Fibroblast of lung (primary cell): ENCODE measurements at regions not wholly inside any gene's neighbourhood (a gene's known extent, or its start where the extent isn't known, plus 50 kb on each side); places are given as distances from the start of the nearest gene placed in this dataset.

Experiments used
- DNase-seq, 2 donors: peaks; one replicate each; pipeline versions ENCODE4 v3.0.0 to v3.0.0-alpha.2; 2010; ENCODE audit warnings: low read depth in 2 of 2
- H2AFZ ChIP-seq: 2 replicates; pipeline ENCODE4 v1.5.1; 2012; ENCODE audit warnings: low read length, control low read depth, inconsistent platforms
- H3K27ac ChIP-seq: 2 replicates; pipeline ENCODE4 v1.5.1; 2011; ENCODE audit warnings: low read length, control low read depth; ENCODE audit not compliant: insufficient read depth
- H3K27me3 ChIP-seq: 2 replicates; pipeline ENCODE4 v1.5.1; 2011; ENCODE audit warnings: mild to moderate bottlenecking, low read length; ENCODE audit not compliant: control insufficient read depth, insufficient read depth
- H3K36me3 ChIP-seq: 2 replicates; pipeline ENCODE4 v1.5.1; 2011; ENCODE audit warnings: low read length; ENCODE audit not compliant: control insufficient read depth, insufficient read depth
- H3K4me1 ChIP-seq: 2 replicates; pipeline ENCODE4 v1.5.1; 2011; ENCODE audit warnings: low read length; ENCODE audit not compliant: control insufficient read depth, insufficient read depth; ENCODE audit errors: extremely low read depth
- H3K4me2 ChIP-seq: 2 replicates; pipeline ENCODE4 v1.5.1; 2011; ENCODE audit warnings: low read length, control low read depth; ENCODE audit not compliant: insufficient read depth; ENCODE audit errors: extremely low read depth
- H3K4me3 ChIP-seq, 4 experiments: fragments of 200-600 bp in 1 of 4; sonication (generic) in 1 of 4; replicated peaks in 1 of 4; 2 replicates each; pipeline ENCODE4 v1.5.1; 2011 to 2016; ENCODE audit warnings: low read length in 4 of 4, low read depth in 3 of 4, mild to moderate bottlenecking in 3 of 4, control low read depth in 2 of 4, inconsistent platforms in 1 of 4, mixed read lengths in 1 of 4; ENCODE audit not compliant: insufficient read depth in 1 of 4; ENCODE audit errors: control extremely low read depth in 1 of 4
- H3K79me2 ChIP-seq: 2 replicates; pipeline ENCODE4 v1.5.1; 2012; ENCODE audit warnings: mild to moderate bottlenecking, low read length, inconsistent platforms; ENCODE audit not compliant: control insufficient read depth, insufficient read depth
- H3K9ac ChIP-seq: 2 replicates; pipeline ENCODE4 v1.5.1; 2011; ENCODE audit warnings: mild to moderate bottlenecking, low read length, control low read depth; ENCODE audit not compliant: insufficient read depth
- H3K9me3 ChIP-seq: 2 replicates; pipeline ENCODE4 v1.5.1; 2012; ENCODE audit warnings: low read depth, low read length; ENCODE audit not compliant: control insufficient read depth, insufficient read depth
- H4K20me1 ChIP-seq: 2 replicates; pipeline ENCODE4 v1.5.1; 2011; ENCODE audit warnings: low read length; ENCODE audit not compliant: control insufficient read depth, insufficient read depth; ENCODE audit errors: extremely low read depth
- EZH2 ChIP-seq: IDR thresholded peaks from 2 replicates; pipeline ENCODE4 v1.5.1; 2012; ENCODE audit warnings: low read length, control low read depth, mild to moderate bottlenecking; ENCODE audit errors: missing control alignments
- TF ChIP-seq, protein P1 (sequence below), 2 donors: IDR thresholded peaks in 1 of 2; conservative IDR thresholded peaks in 1 of 2; 1 replicate in 1 of 2; 2 replicates in 1 of 2; pipeline ENCODE4 v1.5.1; 2011 to 2012; ENCODE audit warnings: low read length in 2 of 2, control low read depth in 1 of 2, inconsistent platforms in 1 of 2, low read depth in 1 of 2, mild to moderate bottlenecking in 1 of 2

DNA sequence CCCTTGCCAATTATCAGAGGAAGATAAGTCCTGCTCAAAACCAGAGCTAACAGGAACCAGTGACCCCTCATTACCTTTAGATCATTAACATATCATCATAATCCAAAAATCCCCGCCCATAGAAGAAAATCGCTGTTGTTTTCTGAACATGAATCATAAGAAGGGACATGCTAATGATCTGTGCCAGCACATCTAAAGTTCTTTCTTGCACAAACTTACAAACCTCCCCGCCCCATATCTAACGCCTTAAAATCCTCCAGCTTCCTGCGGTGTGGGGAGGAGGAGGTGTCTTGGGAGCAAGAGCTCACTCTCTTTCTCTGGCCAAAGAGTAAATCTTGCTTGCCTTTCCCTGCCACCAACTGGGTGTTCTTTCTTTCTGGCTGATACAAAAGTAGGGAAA is 78.3 kb downstream of the IRX3 start:
- H3K9ac ChIP-seq, result no peak overlapping the region
- no peak for DNase-seq

GRCh38 chr16:54207837-54208236 is 78.8 kb downstream of the IRX3 start:
- DNase-seq, result no peak
- Histone ChIP-seq H3K9ac (no peak overlapping the region), H2AFZ (no peak overlapping the region), H3K27me3 (no peaks in the 10 kb centered on the region), H3K4me3 (no peak overlapping the region), H3K36me3 (no peaks in the 10 kb centered on the region), H3K4me2 (no peak overlapping the region), H3K4me1 (no peaks in the 10 kb centered on the region), H4K20me1 (no peaks in the 10 kb centered on the region), H3K27ac (no peak overlapping the region), H3K9me3 (no peaks in the 10 kb centered on the region), H3K79me2 (no peaks in the 10 kb centered on the region)
- TF ChIP-seq EZH2, result no peak
- TF ChIP-seq, protein P1, sequence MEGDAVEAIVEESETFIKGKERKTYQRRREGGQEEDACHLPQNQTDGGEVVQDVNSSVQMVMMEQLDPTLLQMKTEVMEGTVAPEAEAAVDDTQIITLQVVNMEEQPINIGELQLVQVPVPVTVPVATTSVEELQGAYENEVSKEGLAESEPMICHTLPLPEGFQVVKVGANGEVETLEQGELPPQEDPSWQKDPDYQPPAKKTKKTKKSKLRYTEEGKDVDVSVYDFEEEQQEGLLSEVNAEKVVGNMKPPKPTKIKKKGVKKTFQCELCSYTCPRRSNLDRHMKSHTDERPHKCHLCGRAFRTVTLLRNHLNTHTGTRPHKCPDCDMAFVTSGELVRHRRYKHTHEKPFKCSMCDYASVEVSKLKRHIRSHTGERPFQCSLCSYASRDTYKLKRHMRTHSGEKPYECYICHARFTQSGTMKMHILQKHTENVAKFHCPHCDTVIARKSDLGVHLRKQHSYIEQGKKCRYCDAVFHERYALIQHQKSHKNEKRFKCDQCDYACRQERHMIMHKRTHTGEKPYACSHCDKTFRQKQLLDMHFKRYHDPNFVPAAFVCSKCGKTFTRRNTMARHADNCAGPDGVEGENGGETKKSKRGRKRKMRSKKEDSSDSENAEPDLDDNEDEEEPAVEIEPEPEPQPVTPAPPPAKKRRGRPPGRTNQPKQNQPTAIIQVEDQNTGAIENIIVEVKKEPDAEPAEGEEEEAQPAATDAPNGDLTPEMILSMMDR (conservative IDR thresholded peaks at IDR 0.05 in 1 of 2, IDR thresholded peaks at IDR 0.05 in 1 of 2; ENCODE audit: low read depth in 1 of 2, low read length in 2 of 2), result no peak

More for the DNA sequence above, 78.3 kb downstream of the IRX3 start:
- Histone ChIP-seq H2AFZ (no peak overlapping the region), H3K4me1 (no peaks in the 10 kb centered on the region), H3K27ac (no peak overlapping the region), H4K20me1 (no peaks in the 10 kb centered on the region), H3K4me2 (no peak overlapping the region), H3K4me3 (no peak overlapping the region), H3K79me2 (no peaks in the 10 kb centered on the region), H3K9me3 (no peaks in the 10 kb centered on the region), H3K27me3 (no peaks in the 10 kb centered on the region), H3K36me3 (no peaks in the 10 kb centered on the region)
- TF ChIP-seq, protein P1 (conservative IDR thresholded peaks at IDR 0.05 in 1 of 2, IDR thresholded peaks at IDR 0.05 in 1 of 2; ENCODE audit: low read depth in 1 of 2, low read length in 2 of 2), result no peak
- TF ChIP-seq EZH2, result no peak

DNA sequence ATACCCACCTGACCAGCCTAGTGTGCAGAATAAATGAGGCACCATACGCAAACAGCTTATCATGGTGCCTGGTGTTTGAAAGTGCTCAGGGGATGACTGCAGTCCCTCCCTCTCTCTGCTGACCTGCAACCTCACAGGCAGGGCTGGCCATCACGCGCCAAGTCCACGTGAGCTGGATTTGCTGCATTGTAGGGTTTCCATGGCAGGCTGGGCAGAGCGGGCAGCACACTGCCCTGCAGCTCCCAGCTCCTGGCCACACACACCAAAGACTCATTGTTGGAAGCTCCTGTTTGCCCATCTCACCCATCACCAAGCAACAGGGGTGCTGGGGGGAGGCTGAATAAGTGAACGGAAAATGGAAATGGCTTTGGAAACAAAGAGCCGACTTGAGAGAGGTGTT is 81.8 kb downstream of the IRX3 start:
- TF ChIP-seq EZH2, result no peak
- TF ChIP-seq, protein P1 (conservative IDR thresholded peaks at IDR 0.05 in 1 of 2, IDR thresholded peaks at IDR 0.05 in 1 of 2; ENCODE audit: low read depth in 1 of 2, low read length in 2 of 2), result no peak
- Histone ChIP-seq H3K9ac (no peak overlapping the region), H4K20me1 (no peaks in the 10 kb centered on the region), H3K27me3 (no peaks in the 10 kb centered on the region), H3K36me3 (no peaks in the 10 kb centered on the region), H2AFZ (no peak overlapping the region), H3K4me1 (no peaks in the 10 kb centered on the region), H3K4me2 (no peak overlapping the region), H3K9me3 (no peaks in the 10 kb centered on the region), H3K79me2 (no peaks in the 10 kb centered on the region), H3K27ac (no peak overlapping the region), H3K4me3 (no peak overlapping the region)
- DNase-seq, result no peak
